ENCODE measurements at regions not wholly inside any gene's neighbourhood (a gene's known extent, or its start where the extent isn't known, plus 50 kb on each side); places are given as distances from the start of the nearest gene placed in this dataset.

DNA sequence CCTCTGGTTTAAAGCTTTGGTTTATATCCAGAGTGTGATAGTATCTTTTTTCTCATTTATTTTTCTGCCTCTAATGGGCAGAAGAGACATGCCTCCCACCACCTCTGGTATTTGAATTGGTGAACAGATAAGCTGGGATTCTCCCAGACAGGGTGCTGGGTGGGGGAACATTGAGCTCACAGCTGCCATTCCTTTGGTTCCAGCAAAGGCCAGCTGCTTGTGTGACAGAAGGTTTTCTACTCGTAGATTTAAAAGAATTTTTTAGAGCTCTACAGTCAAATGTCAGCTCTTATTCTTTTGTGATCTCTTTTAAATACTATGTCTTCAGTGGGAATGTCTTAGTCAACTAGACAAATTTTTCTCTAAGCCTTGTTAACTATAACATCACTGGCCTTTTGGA lies 54.7 kb upstream of the ADAMTS16 start:
- Histone ChIP-seq H3K27ac (replicated peaks) (no peak overlapping the region), H3K27me3 (ENCODE audit: insufficient read depth, poor library complexity, severe bottlenecking) (no peaks in the 10 kb centered on the region), H3K4me3 (replicated peaks; ENCODE audit: insufficient read depth, low read length) (no peak overlapping the region)
- no peak for DNase-seq (ENCODE audit: low read depth in 1 of 2, low spot score in 1 of 2)
- TF ChIP-seq, protein P1, sequence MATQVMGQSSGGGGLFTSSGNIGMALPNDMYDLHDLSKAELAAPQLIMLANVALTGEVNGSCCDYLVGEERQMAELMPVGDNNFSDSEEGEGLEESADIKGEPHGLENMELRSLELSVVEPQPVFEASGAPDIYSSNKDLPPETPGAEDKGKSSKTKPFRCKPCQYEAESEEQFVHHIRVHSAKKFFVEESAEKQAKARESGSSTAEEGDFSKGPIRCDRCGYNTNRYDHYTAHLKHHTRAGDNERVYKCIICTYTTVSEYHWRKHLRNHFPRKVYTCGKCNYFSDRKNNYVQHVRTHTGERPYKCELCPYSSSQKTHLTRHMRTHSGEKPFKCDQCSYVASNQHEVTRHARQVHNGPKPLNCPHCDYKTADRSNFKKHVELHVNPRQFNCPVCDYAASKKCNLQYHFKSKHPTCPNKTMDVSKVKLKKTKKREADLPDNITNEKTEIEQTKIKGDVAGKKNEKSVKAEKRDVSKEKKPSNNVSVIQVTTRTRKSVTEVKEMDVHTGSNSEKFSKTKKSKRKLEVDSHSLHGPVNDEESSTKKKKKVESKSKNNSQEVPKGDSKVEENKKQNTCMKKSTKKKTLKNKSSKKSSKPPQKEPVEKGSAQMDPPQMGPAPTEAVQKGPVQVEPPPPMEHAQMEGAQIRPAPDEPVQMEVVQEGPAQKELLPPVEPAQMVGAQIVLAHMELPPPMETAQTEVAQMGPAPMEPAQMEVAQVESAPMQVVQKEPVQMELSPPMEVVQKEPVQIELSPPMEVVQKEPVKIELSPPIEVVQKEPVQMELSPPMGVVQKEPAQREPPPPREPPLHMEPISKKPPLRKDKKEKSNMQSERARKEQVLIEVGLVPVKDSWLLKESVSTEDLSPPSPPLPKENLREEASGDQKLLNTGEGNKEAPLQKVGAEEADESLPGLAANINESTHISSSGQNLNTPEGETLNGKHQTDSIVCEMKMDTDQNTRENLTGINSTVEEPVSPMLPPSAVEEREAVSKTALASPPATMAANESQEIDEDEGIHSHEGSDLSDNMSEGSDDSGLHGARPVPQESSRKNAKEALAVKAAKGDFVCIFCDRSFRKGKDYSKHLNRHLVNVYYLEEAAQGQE (IDR thresholded peaks at IDR 0.05; ENCODE audit: insufficient replicate concordance, low read depth): no peak
- TF ChIP-seq, protein P2, sequence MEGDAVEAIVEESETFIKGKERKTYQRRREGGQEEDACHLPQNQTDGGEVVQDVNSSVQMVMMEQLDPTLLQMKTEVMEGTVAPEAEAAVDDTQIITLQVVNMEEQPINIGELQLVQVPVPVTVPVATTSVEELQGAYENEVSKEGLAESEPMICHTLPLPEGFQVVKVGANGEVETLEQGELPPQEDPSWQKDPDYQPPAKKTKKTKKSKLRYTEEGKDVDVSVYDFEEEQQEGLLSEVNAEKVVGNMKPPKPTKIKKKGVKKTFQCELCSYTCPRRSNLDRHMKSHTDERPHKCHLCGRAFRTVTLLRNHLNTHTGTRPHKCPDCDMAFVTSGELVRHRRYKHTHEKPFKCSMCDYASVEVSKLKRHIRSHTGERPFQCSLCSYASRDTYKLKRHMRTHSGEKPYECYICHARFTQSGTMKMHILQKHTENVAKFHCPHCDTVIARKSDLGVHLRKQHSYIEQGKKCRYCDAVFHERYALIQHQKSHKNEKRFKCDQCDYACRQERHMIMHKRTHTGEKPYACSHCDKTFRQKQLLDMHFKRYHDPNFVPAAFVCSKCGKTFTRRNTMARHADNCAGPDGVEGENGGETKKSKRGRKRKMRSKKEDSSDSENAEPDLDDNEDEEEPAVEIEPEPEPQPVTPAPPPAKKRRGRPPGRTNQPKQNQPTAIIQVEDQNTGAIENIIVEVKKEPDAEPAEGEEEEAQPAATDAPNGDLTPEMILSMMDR (IDR thresholded peaks at IDR 0.05; ENCODE audit: insufficient read depth, low read length): no peak
- TF ChIP-seq GABPA (IDR thresholded peaks at IDR 0.05; ENCODE audit: low read depth) (no peak), POLR2AphosphoS5 (IDR thresholded peaks at IDR 0.05; ENCODE audit: low read depth) (no peak), SPI1 (IDR thresholded peaks at IDR 0.05; ENCODE audit: borderline replicate concordance, low read depth) (no peak)

DNA sequence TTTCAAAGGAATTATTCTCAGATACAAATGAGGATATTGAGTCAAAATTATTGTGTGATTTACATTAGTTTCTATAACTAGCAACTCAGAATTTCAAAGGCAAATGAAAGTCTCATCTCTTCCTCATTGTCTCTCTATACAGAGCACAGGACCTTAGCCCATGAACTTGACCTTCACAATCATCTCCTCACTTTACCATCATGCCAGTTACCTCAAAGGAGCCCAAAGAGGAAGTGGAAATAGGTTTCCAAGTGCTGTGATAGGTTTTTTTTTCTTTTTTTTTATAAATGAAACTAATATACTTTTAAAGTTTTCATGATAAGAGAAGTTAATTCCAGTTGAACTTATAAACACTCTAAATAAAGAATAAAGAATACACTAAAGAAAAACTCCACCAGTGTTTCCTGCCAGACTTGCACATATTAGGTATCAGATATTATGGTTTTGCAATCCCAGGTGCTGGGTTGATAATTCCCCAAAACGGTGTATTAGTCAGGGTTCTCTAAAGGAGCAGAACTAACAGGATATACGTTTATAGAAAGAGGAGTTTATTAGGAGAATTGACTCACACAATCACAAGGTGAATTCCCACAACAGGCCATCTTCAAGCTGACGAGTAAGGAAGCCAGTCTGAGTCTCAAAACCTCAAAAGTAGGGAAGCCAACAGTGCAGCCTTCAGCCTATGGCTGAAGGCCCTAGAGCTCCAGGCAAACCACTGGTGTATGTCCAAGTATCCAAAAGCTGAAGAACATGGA lies 50.1 kb upstream of the ADAMTS16 start:
- Histone ChIP-seq H3K27me3 (ENCODE audit: insufficient read depth, poor library complexity, severe bottlenecking) (no peaks in the 10 kb centered on the region), H3K27ac (replicated peaks) (no peak overlapping the region), H3K4me3 (replicated peaks; ENCODE audit: insufficient read depth, low read length) (no peak overlapping the region)
- DNase-seq (ENCODE audit: low read depth in 1 of 2, low spot score in 1 of 2): no peak
- TF ChIP-seq SPI1 (IDR thresholded peaks at IDR 0.05; ENCODE audit: borderline replicate concordance, low read depth): no peak
- TF ChIP-seq, protein P2 (IDR thresholded peaks at IDR 0.05; ENCODE audit: insufficient read depth, low read length): no peak
